A549 (cell line): ENCODE measurements at regions not wholly inside any gene's neighbourhood (a gene's known extent, or its start where the extent isn't known, plus 50 kb on each side); places are given as distances from the start of the nearest gene placed in this dataset.

Experiments
- ATAC-seq, 2 experiments: fragments of 200-7000 bp in 1 of 2; fragments of >200 bp in 1 of 2; cut with Nextera tagmentation in 1 of 2; cut with Tn5 transposase in 1 of 2; 3 replicates each; pipeline versions ENCODE4 v1.8.0 to v1.9.1; 2018 to 2020; ENCODE audit warnings: mild to moderate bottlenecking in 1 of 2, moderate library complexity in 1 of 2
- CTCF ChIA-PET: fragments of 300-600 bp; sonication (Branson Sonifier 250); formaldehyde crosslinking; extraction: SDS; loops from one replicate; lab custom pipeline; 2021; ENCODE audit warnings: antibody characterized with exemption, inconsistent platforms; lab: Yijun Ruan, JAX
- POLR2A ChIA-PET: fragments of 350-600 bp; formaldehyde crosslinking; extraction: SDS; loops from one replicate; lab custom pipeline; 2021; ENCODE audit warnings: antibody characterized with exemption, inconsistent platforms; lab: Yijun Ruan, JAX
- DNase-seq, 2 experiments: peaks; one replicate each; pipeline versions ENCODE4 v3.0.0 to v3.0.0-alpha.2; 2011 to 2016; ENCODE audit warnings: low read depth in 1 of 2, low spot score in 1 of 2
- FAIRE-seq: peaks from 2 replicates; lab custom pipeline; 2011; peaks lifted over from hg19 to GRCh38; lab: Jason Lieb, UNC
- H3K27ac ChIP-seq, 2 experiments: fragments of >200 bp; sonication (Bioruptor Twin); formaldehyde crosslinking; 3 replicates each; pipeline ENCODE4 v1.5.1; 2016 to 2017
- H3K4me1 ChIP-seq: fragments of >200 bp; sonication (Bioruptor Twin); formaldehyde crosslinking; 3 replicates; pipeline ENCODE4 v1.6.1; 2016
- H3K4me2 ChIP-seq: fragments of >200 bp; sonication (Bioruptor Twin); formaldehyde crosslinking; 3 replicates; pipeline ENCODE4 v1.6.1; 2016
- H3K4me3 ChIP-seq: fragments of >200 bp; sonication (Bioruptor Twin); formaldehyde crosslinking; 3 replicates; pipeline ENCODE4 v1.5.1; 2016
- H3K9me3 ChIP-seq: fragments of >200 bp; sonication (Bioruptor Twin); formaldehyde crosslinking; 3 replicates; pipeline ENCODE4 v1.6.1; 2016
- BCL3 ChIP-seq: fragments of >200 bp; sonication (Bioruptor Twin); formaldehyde crosslinking; IDR thresholded peaks from 3 replicates; pipeline ENCODE4 v1.6.1; 2016
- CBX8 ChIP-seq: fragments of 200-600 bp; sonication (generic); IDR thresholded peaks from 2 replicates; pipeline ENCODE4 v1.6.1; 2016
- E2F6 ChIP-seq: IDR thresholded peaks from 2 replicates; pipeline ENCODE4 v1.6.1; 2012; ENCODE audit warnings: low read depth, borderline replicate concordance
- EHF ChIP-seq: fragments of 250-450 bp; sonication (Bioruptor Pico); IDR thresholded peaks from 2 replicates; pipeline ENCODE4 v1.5.0; 2020; ENCODE audit warnings: mild to moderate bottlenecking
- EP300 ChIP-seq, 2 experiments: fragments of >200 bp; sonication (Bioruptor Twin); formaldehyde crosslinking; IDR thresholded peaks; 2 replicates in 1 of 2; 3 replicates in 1 of 2; pipeline ENCODE4 v1.6.1; 2016 to 2017
- FOSB ChIP-seq: fragments of 250-450 bp; sonication (Bioruptor Pico); IDR thresholded peaks from 2 replicates; pipeline ENCODE4 v1.5.0; 2020; ENCODE audit warnings: mild to moderate bottlenecking, moderate library complexity
- FOSL2 ChIP-seq, 2 experiments: fragments of 450-650 bp in 1 of 2; fragments of >200 bp in 1 of 2; sonication (Bioruptor Twin) in 1 of 2; formaldehyde crosslinking; IDR thresholded peaks; 2 replicates each; pipeline versions ENCODE4 v1.5.0 to v1.6.1; 2016 to 2020; ENCODE audit warnings: mild to moderate bottlenecking in 1 of 2, moderate library complexity in 1 of 2
- FOXS1 ChIP-seq: fragments of 250-450 bp; sonication (Bioruptor Pico); IDR thresholded peaks from 2 replicates; pipeline ENCODE4 v1.5.0; 2020; ENCODE audit warnings: mild to moderate bottlenecking, moderate library complexity
- GATA3 ChIP-seq: IDR thresholded peaks from 2 replicates; pipeline ENCODE4 v1.6.1; 2012; ENCODE audit warnings: borderline replicate concordance
- HDAC2 ChIP-seq: fragments of 200-600 bp; sonication (generic); IDR thresholded peaks from 2 replicates; pipeline ENCODE4 v1.6.1; 2016
- HES2 ChIP-seq: fragments of >200 bp; sonication (Bioruptor Twin); formaldehyde crosslinking; IDR thresholded peaks from 2 replicates; pipeline ENCODE4 v1.6.1; 2016
- HEYL ChIP-seq: fragments of 250-450 bp; sonication (Bioruptor Pico); IDR thresholded peaks from 2 replicates; pipeline ENCODE4 v1.8.0; 2021; ENCODE audit warnings: mild to moderate bottlenecking, moderate library complexity
- HOXA7 ChIP-seq: fragments of 250-450 bp; sonication (Bioruptor Pico); IDR thresholded peaks from 2 replicates; pipeline ENCODE4 v1.5.0; 2020; ENCODE audit warnings: mild to moderate bottlenecking, moderate library complexity
- HOXB5 ChIP-seq: fragments of 250-450 bp; sonication (Bioruptor Pico); IDR thresholded peaks from 2 replicates; pipeline ENCODE4 v1.5.0; 2020; ENCODE audit warnings: mild to moderate bottlenecking, moderate library complexity
- JUNB ChIP-seq: fragments of >200 bp; sonication (Bioruptor Twin); formaldehyde crosslinking; IDR thresholded peaks from 2 replicates; pipeline ENCODE4 v1.6.1; 2016
- KDM5A ChIP-seq: fragments of 200-600 bp; sonication (generic); IDR thresholded peaks from 2 replicates; pipeline ENCODE4 v1.6.1; 2016; ENCODE audit warnings: antibody characterized with exemption, mild to moderate bottlenecking
- MAZ ChIP-seq: fragments of 150-350 bp; IDR thresholded peaks from 2 replicates; pipeline ENCODE4 v1.6.1; 2014; ENCODE audit warnings: antibody characterized with exemption, low read depth, low read length, borderline replicate concordance
- NPAS2 ChIP-seq: fragments of 250-450 bp; sonication (Bioruptor Pico); IDR thresholded peaks from 2 replicates; pipeline ENCODE4 v1.8.0; 2022; ENCODE audit warnings: mild to moderate bottlenecking, moderate library complexity, borderline replicate concordance
- NR3C1 ChIP-seq: fragments of >200 bp; sonication (Bioruptor Twin); formaldehyde crosslinking; IDR thresholded peaks from 3 replicates; pipeline ENCODE4 v1.6.1; 2017
- PHF8 ChIP-seq: fragments of 200-600 bp; sonication (generic); IDR thresholded peaks from 2 replicates; pipeline ENCODE4 v1.6.1; 2016; ENCODE audit warnings: low read depth, mild to moderate bottlenecking, antibody characterized with exemption, moderate library complexity, borderline replicate concordance
- RCOR1 ChIP-seq: fragments of 150-350 bp; IDR thresholded peaks from 2 replicates; pipeline ENCODE4 v1.6.1; 2014; ENCODE audit warnings: antibody characterized with exemption, low read length, low read depth
- REST ChIP-seq: fragments of 200-600 bp; sonication (generic); IDR thresholded peaks from 2 replicates; pipeline ENCODE4 v1.6.1; 2016; ENCODE audit warnings: antibody characterized with exemption, mild to moderate bottlenecking, moderate library complexity
- RNF2 ChIP-seq: fragments of 200-600 bp; sonication (generic); IDR thresholded peaks from 2 replicates; pipeline ENCODE4 v1.6.1; 2016; ENCODE audit warnings: low read depth, mild to moderate bottlenecking, antibody characterized with exemption, moderate library complexity, borderline replicate concordance
- SMC3 ChIP-seq: fragments of >200 bp; sonication (Bioruptor Twin); formaldehyde crosslinking; IDR thresholded peaks from 3 replicates; pipeline ENCODE4 v1.6.1; 2018; ENCODE audit warnings: inconsistent platforms
- SREBF2 ChIP-seq: fragments of 450-650 bp; IDR thresholded peaks from 2 replicates; pipeline ENCODE4 v1.6.1; 2014; ENCODE audit warnings: mild to moderate bottlenecking, moderate library complexity
- TFCP2L1 ChIP-seq: fragments of 250-450 bp; sonication (Bioruptor Pico); IDR thresholded peaks from 2 replicates; pipeline ENCODE4 v1.5.0; 2021; ENCODE audit warnings: mild to moderate bottlenecking
- ZFP36 ChIP-seq: fragments of 450-650 bp; IDR thresholded peaks from 2 replicates; pipeline ENCODE4 v1.6.1; 2014; ENCODE audit warnings: borderline replicate concordance; ENCODE audit not compliant: partially characterized antibody
- ZSCAN20 ChIP-seq: fragments of 250-450 bp; sonication (Bioruptor Pico); IDR thresholded peaks from 2 replicates; pipeline ENCODE4 v1.8.0; 2022; ENCODE audit warnings: mild to moderate bottlenecking, moderate library complexity
- WGBS: methylation state at CpG from one replicate; pipeline ENCODE4 v1.1.6; 2017; ENCODE audit errors: missing lambda C conversion rate; 5-methylcytosine and 5-hydroxymethylcytosine counted together

- Histone ChIP-seq H3K4me1 (no peaks in the 10 kb centered on the region), H3K4me2 (no peak overlapping the region), H3K4me3 (no peak overlapping the region), H3K9me3 (peaks cover 26% of the 10 kb centered on the region)
- CTCF ChIA-PET = no interaction called here
- POLR2A ChIA-PET = no interaction called here
- FAIRE-seq = no peak
- DNase-seq = no peak
- no peak for ATAC-seq
- WGBS = 39% methylated on average over 11 of the region's 11 CpGs
- TF ChIP-seq ZFP36 (no peak), HOXB5 (CRISPR knock-in tag) (no peak), REST (no peak), GATA3 (no peak), E2F6 (no peak), TFCP2L1 (CRISPR knock-in tag) (no peak), EP300 (IDR thresholded peaks at IDR 0.05) (no peak), HDAC2 (no peak), SMC3 (no peak), RNF2 (no peak), JUNB (no peak), EHF (CRISPR knock-in tag) (no peak), NR3C1 (no peak), PHF8 (no peak), CBX8 (no peak), HOXA7 (CRISPR knock-in tag) (no peak), HES2 (no peak)
- TF ChIP-seq, all 56 proteins: peak for 0
- no peak overlapping the region for H3K27ac ChIP-seq
Measured at GRCh38 chr17:77717941-77718668, 240.4 kb upstream of the TNRC6C start.

GRCh38 chr17:77718669-77718961, 239.9 kb upstream of the TNRC6C start:
- TF ChIP-seq NPAS2 (CRISPR knock-in tag) = no peak
- TF ChIP-seq RCOR1 = no peak
- no peak for TF ChIP-seq ZFP36
- TF ChIP-seq SREBF2 = no peak
- no peak for TF ChIP-seq KDM5A
- TF ChIP-seq FOSB = no peak
- TF ChIP-seq FOSL2 (IDR thresholded peaks at IDR 0.05) = no peak
- TF ChIP-seq FOSL2 (CRISPR knock-in tag; IDR thresholded peaks at IDR 0.05) = no peak
- no peak for TF ChIP-seq FOXS1 (CRISPR knock-in tag)
- no peak for TF ChIP-seq HEYL (CRISPR knock-in tag)
- TF ChIP-seq MAZ = no peak
- TF ChIP-seq BCL3 = no peak
- no peak for TF ChIP-seq ZSCAN20
- TF ChIP-seq E2F6 = no peak
- no peak for TF ChIP-seq TFCP2L1 (CRISPR knock-in tag)
- TF ChIP-seq REST = no peak
- TF ChIP-seq HDAC2 = no peak
- FAIRE-seq (no peak), ATAC-seq (no peak), DNase-seq (no peak)
- H3K4me1 ChIP-seq = no peaks in the 10 kb centered on the region
- H3K4me2 ChIP-seq = no peak overlapping the region
- peaks cover 26% of the 10 kb centered on the region for H3K9me3 ChIP-seq
- no peak overlapping the region for H3K4me3 ChIP-seq
- H3K27ac ChIP-seq = no peak overlapping the region
- ChIA-PET CTCF (no interaction called here), POLR2A (no interaction called here)
- 78% methylated on average over 10 of the region's 10 CpGs for WGBS
